ENCODE measurements at regions not wholly inside any gene's neighbourhood (a gene's known extent, or its start where the extent isn't known, plus 50 kb on each side); places are given as distances from the start of the nearest gene placed in this dataset.
"Not testable (repeated sequence)": the region's sequence is repeated elsewhere in the genome, so short reads cannot be mapped to it uniquely, and the experiment has no call there.

DNA sequence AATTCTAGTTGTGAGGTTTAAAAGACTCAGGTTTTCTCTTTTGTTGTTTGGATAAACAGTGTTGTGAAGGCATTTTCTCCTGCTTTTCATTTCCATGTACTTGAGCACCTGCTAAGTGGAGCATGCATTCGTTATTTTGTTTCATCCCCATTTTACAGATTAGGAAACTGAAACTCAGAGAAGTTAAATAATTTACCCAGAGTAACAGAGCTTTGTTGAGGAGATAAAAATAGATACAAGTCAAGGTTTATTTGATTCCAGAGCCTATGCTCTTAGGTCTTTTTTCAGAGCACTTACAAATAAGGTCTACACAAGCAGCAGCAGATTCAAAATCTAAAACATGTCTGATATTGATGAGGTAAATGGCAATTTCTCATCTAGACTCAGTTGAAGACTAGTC, 254.7 kb upstream of the PTBP2 start:
- FAIRE-seq (no peak), DNase-seq (ENCODE audit: extremely low read depth in 1 of 4, low spot score in 3 of 4) (no peak), ATAC-seq (no peak)
- Histone ChIP-seq H4K20me1 (replicated peaks; ENCODE audit: control insufficient read depth, insufficient read depth, low read length) (no peaks in the 10 kb centered on the region), H3K9me1 (ENCODE audit: control insufficient read depth, insufficient read depth, low read length) (no peaks in the 10 kb centered on the region), H2AFZ (ENCODE audit: low read depth, low read length) (no peak overlapping the region), H3K36me3 (ENCODE audit: control insufficient read depth, insufficient read depth, low read length) (no peaks in the 10 kb centered on the region), H3K4me3 (no peak overlapping the region), H3K9ac (ENCODE audit: insufficient read depth in 1 of 2, low read depth in 2 of 2, low read length in 2 of 2) (no peak overlapping the region), H3K27ac (ENCODE audit: extremely low read depth, low read depth, low read length) (no peak overlapping the region), H3K9me3 (replicated peaks; ENCODE audit: control insufficient read depth, insufficient read depth, low read depth, low read length) (no peaks in the 10 kb centered on the region), H3K4me2 (ENCODE audit: insufficient read depth, low read length) (no peak overlapping the region), H3K27me3 (ENCODE audit: control insufficient read depth in 2 of 2, insufficient read depth in 2 of 2, low read length in 2 of 2) (no peaks in the 10 kb centered on the region), H3K4me1 (replicated peaks in 1 of 2; ENCODE audit: control insufficient read depth in 2 of 2, insufficient read depth in 2 of 2, low read length in 2 of 2) (no peaks in the 10 kb centered on the region), H3K79me2 (ENCODE audit: control insufficient read depth, insufficient read depth, low read length) (no peaks in the 10 kb centered on the region)
- in situ Hi-C loops (cut with MboI) = no loop called here
- intact Hi-C loops (cut with micrococcal nuclease) = no loop called here
- ChIA-PET POLR2A (no interaction called here), CTCF (ENCODE audit: low intra/inter-chr PET ratio) (no interaction called here)
- no TSS peak for BruUV-seq (replicated peaks)
- 0% methylated on average over 1 of the region's 1 CpG for WGBS (ENCODE audit: insufficient coverage, low coverage, missing lambda C conversion rate)
- TF ChIP-seq ZNF354B (CRISPR knock-in tag; IDR thresholded peaks at IDR 0.05) (no peak), HNRNPLL (IDR thresholded peaks at IDR 0.05; ENCODE audit: low read depth, low read length, poor library complexity, severe bottlenecking) (no peak), PRPF4 (IDR thresholded peaks at IDR 0.05; ENCODE audit: insufficient read depth, low read depth, low read length, poor library complexity, severe bottlenecking) (no peak), CBX1 (IDR thresholded peaks at IDR 0.05; ENCODE audit: low read depth) (no peak), HDAC3 (IDR thresholded peaks at IDR 0.05; ENCODE audit: borderline replicate concordance, partially characterized antibody) (no peak), RBFOX2 (IDR thresholded peaks at IDR 0.05; ENCODE audit: low read depth, low read length) (no peak), ZNF584 (CRISPR knock-in tag; IDR thresholded peaks at IDR 0.05; ENCODE audit: low read depth) (no peak), ILF3 (IDR thresholded peaks at IDR 0.05; ENCODE audit: borderline replicate concordance) (no peak), ZNF282 (CRISPR knock-in tag; IDR thresholded peaks at IDR 0.05) (no peak), TBL1XR1 (IDR thresholded peaks at IDR 0.05; ENCODE audit: low read length in 2 of 2) (no peak), XRCC5 (IDR thresholded peaks at IDR 0.05; ENCODE audit: low read depth, low read length) (no peak), E2F5 (CRISPR knock-in tag; IDR thresholded peaks at IDR 0.05) (no peak), SMC3 (conservative IDR thresholded peaks at IDR 0.05; ENCODE audit: insufficient read depth, low read depth, low read length) (no peak), GABPB2 (CRISPR knock-in tag; conservative IDR thresholded peaks at IDR 0.05) (no peak)

DNA sequence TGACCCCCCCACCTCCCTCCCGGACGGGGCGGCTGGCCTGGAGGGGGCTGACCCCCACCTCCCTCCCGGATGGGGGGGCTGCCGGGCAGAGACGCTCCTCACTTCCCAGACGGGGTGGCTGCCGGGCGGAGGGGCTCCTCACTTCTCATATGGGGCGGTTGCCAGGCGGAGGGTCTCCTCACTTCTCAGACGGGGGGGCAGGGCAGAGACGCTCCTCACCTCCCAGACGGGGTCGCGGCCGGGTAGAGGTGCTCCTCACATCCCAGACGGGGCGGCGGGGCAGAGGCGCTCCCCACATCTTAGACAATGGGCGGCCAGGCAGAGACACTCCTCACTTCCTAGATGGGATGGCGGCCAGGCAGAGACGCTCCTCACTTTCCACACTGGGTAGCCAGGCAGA, 251.9 kb upstream of the PTBP2 start:
- POLR2A ChIA-PET; FAIRE-seq; H4K20me1 ChIP-seq (replicated peaks; ENCODE audit: control insufficient read depth, insufficient read depth, low read length); DNase-seq (ENCODE audit: extremely low read depth in 1 of 4, low spot score in 3 of 4); H2AFZ ChIP-seq (ENCODE audit: low read depth, low read length); H3K9ac ChIP-seq (ENCODE audit: insufficient read depth in 1 of 2, low read depth in 2 of 2, low read length in 2 of 2); H3K9me3 ChIP-seq (replicated peaks; ENCODE audit: control insufficient read depth, insufficient read depth, low read depth, low read length); ATAC-seq; H3K27ac ChIP-seq (ENCODE audit: extremely low read depth, low read depth, low read length); BruUV-seq (replicated peaks); in situ Hi-C loops (cut with MboI); H3K79me2 ChIP-seq (ENCODE audit: control insufficient read depth, insufficient read depth, low read length); H3K9me1 ChIP-seq (ENCODE audit: control insufficient read depth, insufficient read depth, low read length); CTCF ChIA-PET (ENCODE audit: low intra/inter-chr PET ratio); H3K36me3 ChIP-seq (ENCODE audit: control insufficient read depth, insufficient read depth, low read length); intact Hi-C loops (cut with micrococcal nuclease); H3K4me3 ChIP-seq; H3K4me2 ChIP-seq (ENCODE audit: insufficient read depth, low read length); H3K4me1 ChIP-seq (replicated peaks in 1 of 2; ENCODE audit: control insufficient read depth in 2 of 2, insufficient read depth in 2 of 2, low read length in 2 of 2); H3K27me3 ChIP-seq (ENCODE audit: control insufficient read depth in 2 of 2, insufficient read depth in 2 of 2, low read length in 2 of 2): not testable (repeated sequence)
- 8% methylated on average over 3 of the region's 24 CpGs for WGBS (ENCODE audit: insufficient coverage, low coverage, missing lambda C conversion rate)
